ENCODE measurements at regions not wholly inside any gene's neighbourhood (a gene's known extent, or its start where the extent isn't known, plus 50 kb on each side); places are given as distances from the start of the nearest gene placed in this dataset.

DNA sequence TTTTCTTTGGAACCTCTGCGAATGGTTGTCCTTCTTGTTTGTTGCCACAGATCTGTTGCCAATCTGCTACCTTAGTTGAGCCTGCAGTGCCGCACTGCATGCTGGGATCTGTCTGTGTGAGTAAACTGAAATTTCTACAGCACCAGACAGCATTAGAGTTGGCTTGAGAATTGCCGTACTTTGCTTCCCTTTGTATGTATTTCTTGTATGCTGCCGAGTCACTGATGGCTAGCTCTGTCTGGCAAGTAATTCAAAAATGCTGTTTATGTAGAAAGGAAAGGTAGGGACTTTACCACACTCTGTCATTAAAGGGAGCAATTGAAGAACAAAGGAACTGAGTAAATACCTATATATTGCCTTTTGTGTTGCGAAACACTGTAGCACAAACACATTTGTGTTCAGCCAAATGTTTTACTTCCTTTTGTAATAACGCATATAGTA is 857.4 kb downstream of the USP25 start:
- H3K9me3 ChIP-seq (ENCODE audit: control insufficient read depth, low read length) = no peaks in the 10 kb centered on the region
- H3K4me1 ChIP-seq (ENCODE audit: control insufficient read depth in 1 of 2, insufficient read depth in 2 of 2, low read length in 2 of 2) = no peaks in the 10 kb centered on the region
- peak overlapping the region; percentile 45 to 84 for H3K4me3 ChIP-seq (ENCODE audit: low read length in 2 of 2)
- peak; percentile 55 for ATAC-seq (ENCODE audit: low FRiP score)
- no peaks in the 10 kb centered on the region for H3K36me3 ChIP-seq (ENCODE audit: control insufficient read depth in 1 of 2, insufficient read depth in 2 of 2, low read length in 1 of 2)
- DNase-seq = peak; percentile 52 to 75
- intact Hi-C loops (cut with DNase I) = loop anchor here in 1 of 2 donors (5.0 kb wide), 1 partner anchor 55 kb away; no protein-coding TSS in a partner anchor
- H3K27me3 ChIP-seq (ENCODE audit: control insufficient read depth in 1 of 2, insufficient read depth in 2 of 2, low read length in 1 of 2) = no peaks in the 10 kb centered on the region
- 8 to 10% methylated on average over 6 of the region's 6 CpGs for WGBS, 2 donors
- H3K27ac ChIP-seq (ENCODE audit: low read depth in 1 of 2, low read length in 2 of 2) = peak overlapping the region; percentile 8 to 28

DNA sequence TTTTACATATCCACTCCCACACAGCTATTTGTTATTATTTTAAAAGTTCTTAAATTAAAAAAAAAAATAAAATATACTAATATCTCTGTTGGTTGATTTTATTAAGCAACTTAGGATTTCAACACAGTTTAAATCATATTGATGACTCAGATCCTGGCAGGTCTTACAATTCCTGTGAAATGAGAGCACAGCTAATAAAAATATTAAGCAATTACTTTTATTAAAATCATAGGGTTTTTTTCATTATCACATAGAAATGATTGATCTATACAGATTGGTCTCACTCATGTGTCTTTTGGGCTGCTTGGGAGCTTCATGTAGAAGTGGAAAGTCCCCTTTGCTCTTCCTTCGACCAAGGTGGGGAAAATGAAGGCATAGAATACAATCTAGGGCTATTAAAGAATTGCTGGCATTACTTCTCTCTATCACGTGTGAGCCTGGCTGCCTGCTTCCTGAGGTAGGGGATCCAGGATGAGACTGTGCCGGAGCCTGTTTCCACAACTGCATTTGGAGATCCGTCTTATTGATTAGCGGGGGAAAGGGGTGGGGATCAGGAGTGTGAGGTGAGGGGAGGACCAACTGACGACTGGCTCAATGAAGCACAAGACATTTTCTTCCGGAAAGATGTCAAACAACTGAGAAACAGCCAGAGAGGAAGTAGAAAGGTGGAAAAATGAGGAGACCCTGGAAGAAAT is 858.0 kb downstream of the USP25 start:
- WGBS, 2 donors = 3 to 7% methylated on average over 7 of the region's 7 CpGs
- intact Hi-C loops (cut with DNase I) = loop anchor here in 1 of 2 donors (5.0 kb wide), 1 partner anchor 56 kb away; no protein-coding TSS in a partner anchor
- ATAC-seq (ENCODE audit: low FRiP score) (peak; percentile 62), DNase-seq (peak in 1 of 2 donors; percentile 61)
- Histone ChIP-seq H3K4me3 (ENCODE audit: low read length in 2 of 2) (peak overlapping the region; percentile 45 to 54), H3K36me3 (ENCODE audit: control insufficient read depth in 1 of 2, insufficient read depth in 2 of 2, low read length in 1 of 2) (no peaks in the 10 kb centered on the region), H3K4me1 (ENCODE audit: control insufficient read depth in 1 of 2, insufficient read depth in 2 of 2, low read length in 2 of 2) (no peaks in the 10 kb centered on the region), H3K9me3 (ENCODE audit: control insufficient read depth, low read length) (no peaks in the 10 kb centered on the region), H3K27ac (ENCODE audit: low read depth in 1 of 2, low read length in 2 of 2) (peak overlapping the region in 1 of 2 donors; percentile 52), H3K27me3 (ENCODE audit: control insufficient read depth in 1 of 2, insufficient read depth in 2 of 2, low read length in 1 of 2) (no peaks in the 10 kb centered on the region)

DNA sequence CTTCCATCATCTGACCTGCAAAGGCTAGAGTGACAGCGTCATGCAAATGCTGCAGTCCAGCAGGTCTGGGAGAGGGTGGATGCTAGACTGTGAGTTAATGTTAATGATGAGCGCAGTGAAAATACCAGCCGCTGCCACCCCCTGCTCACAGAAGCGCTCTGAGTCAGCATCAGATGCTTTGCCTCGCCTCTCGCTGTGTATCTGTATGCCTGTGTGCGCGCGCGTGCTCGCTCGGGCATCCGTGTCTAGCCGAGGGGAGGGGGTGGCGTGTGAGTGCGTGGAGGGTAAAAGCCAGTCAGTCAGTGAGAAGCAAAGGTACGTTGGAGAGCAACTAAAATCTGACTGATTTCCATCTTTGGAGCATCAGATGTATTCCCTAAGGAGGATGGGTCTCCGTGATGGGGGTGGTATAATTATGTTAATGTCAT is 858.7 kb downstream of the USP25 start:
- WGBS, 2 donors = 5 to 9% methylated on average over 18 of the region's 18 CpGs
- intact Hi-C loops (cut with DNase I) = loop anchor here in 1 of 2 donors (5.0 kb wide), 1 partner anchor 56 kb away; no protein-coding TSS in a partner anchor
- DNase-seq (peak; percentile 75 to 85), ATAC-seq (ENCODE audit: low FRiP score) (peak; percentile 87)
- Histone ChIP-seq H3K9me3 (ENCODE audit: control insufficient read depth, low read length) (no peaks in the 10 kb centered on the region), H3K27ac (ENCODE audit: low read depth in 1 of 2, low read length in 2 of 2) (no peak overlapping the region), H3K27me3 (ENCODE audit: control insufficient read depth in 1 of 2, insufficient read depth in 2 of 2, low read length in 1 of 2) (no peaks in the 10 kb centered on the region), H3K4me3 (ENCODE audit: low read length in 2 of 2) (peak overlapping the region; percentile 45 to 54), H3K4me1 (ENCODE audit: control insufficient read depth in 1 of 2, insufficient read depth in 2 of 2, low read length in 2 of 2) (no peaks in the 10 kb centered on the region), H3K36me3 (ENCODE audit: control insufficient read depth in 1 of 2, insufficient read depth in 2 of 2, low read length in 1 of 2) (no peaks in the 10 kb centered on the region)

DNA sequence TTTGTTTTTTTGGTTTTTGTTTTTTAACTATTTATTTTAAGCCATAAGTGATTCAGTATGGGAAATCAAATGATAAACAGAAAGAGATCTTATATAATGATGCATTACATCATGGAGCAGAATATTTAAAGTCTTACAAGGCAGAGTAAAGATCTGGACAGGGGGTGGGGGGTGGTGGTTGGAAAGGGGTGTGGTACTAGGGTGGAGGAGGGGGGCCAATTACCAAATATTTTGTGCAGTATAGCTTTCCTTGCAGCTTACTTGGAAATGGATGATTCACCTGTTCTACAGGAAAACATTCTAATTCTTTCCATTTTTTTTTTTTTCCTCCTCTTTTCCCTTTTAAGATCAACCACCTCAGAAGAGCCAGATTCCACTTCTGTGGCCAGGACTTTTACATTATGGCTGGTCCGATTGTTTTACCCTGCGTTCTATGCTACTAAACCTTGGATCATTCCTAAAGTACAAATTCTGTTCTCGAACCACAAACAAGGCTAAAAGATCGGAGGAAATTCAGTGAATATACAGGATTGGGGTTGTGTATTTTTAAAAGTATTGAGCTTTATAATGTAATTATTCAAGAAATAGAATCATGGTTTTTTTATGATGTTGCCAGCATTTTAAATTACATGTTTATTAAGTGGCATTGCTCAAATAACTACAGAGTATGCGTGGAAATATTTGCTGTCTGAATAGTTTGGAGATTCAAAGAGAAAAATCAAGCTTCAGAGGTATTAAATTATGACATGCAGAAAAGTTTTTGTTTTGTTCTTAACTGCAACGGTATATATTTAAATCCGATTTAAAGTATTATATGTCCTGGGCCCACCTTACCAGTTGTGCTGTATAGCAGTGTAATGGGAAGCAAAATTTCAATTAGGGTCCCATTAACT is 859.5 kb downstream of the USP25 start:
- Histone ChIP-seq H3K27me3 (ENCODE audit: control insufficient read depth in 1 of 2, insufficient read depth in 2 of 2, low read length in 1 of 2) (no peaks in the 10 kb centered on the region), H3K27ac (ENCODE audit: low read depth in 1 of 2, low read length in 2 of 2) (no peak overlapping the region), H3K4me1 (ENCODE audit: control insufficient read depth in 1 of 2, insufficient read depth in 2 of 2, low read length in 2 of 2) (no peaks in the 10 kb centered on the region), H3K9me3 (ENCODE audit: control insufficient read depth, low read length) (no peaks in the 10 kb centered on the region), H3K4me3 (ENCODE audit: low read length in 2 of 2) (no peak overlapping the region), H3K36me3 (ENCODE audit: control insufficient read depth in 1 of 2, insufficient read depth in 2 of 2, low read length in 1 of 2) (no peaks in the 10 kb centered on the region)
- WGBS, 2 donors = 79 to 84% methylated on average over 7 of the region's 7 CpGs
- DNase-seq = no peak
- intact Hi-C loops (cut with DNase I) = loop anchor here in 1 of 2 donors (5.0 kb wide), 1 partner anchor 57 kb away; no protein-coding TSS in a partner anchor
- ATAC-seq (ENCODE audit: low FRiP score) = no peak

DNA sequence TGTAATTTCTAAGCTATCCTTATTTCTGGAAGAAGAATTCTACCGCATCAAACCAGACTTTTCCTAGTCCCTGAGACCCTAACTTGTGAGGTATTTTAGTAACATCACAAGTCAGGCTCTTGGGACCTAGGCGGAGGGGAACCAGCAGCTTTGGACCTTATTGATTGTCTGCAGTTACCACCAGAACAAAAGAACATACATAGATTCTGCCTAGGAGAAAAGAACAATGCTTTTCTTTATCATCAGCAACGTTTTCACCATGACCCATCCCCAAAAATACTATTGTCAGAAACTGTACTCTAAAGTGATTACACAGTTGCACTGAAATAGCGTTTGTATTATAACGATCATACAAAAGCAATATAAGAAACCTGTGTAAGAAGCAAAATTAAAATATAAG is 860.4 kb downstream of the USP25 start:
- 91% methylated on average over 5 of the region's 5 CpGs for WGBS, 2 donors
- H3K9me3 ChIP-seq (ENCODE audit: control insufficient read depth, low read length) = no peaks in the 10 kb centered on the region
- H3K36me3 ChIP-seq (ENCODE audit: control insufficient read depth in 1 of 2, insufficient read depth in 2 of 2, low read length in 1 of 2) = no peaks in the 10 kb centered on the region
- no peak overlapping the region for H3K4me3 ChIP-seq (ENCODE audit: low read length in 2 of 2)
- H3K27ac ChIP-seq (ENCODE audit: low read depth in 1 of 2, low read length in 2 of 2) = no peak overlapping the region
- no peak for DNase-seq
- no peaks in the 10 kb centered on the region for H3K4me1 ChIP-seq (ENCODE audit: control insufficient read depth in 1 of 2, insufficient read depth in 2 of 2, low read length in 2 of 2)
- H3K27me3 ChIP-seq (ENCODE audit: control insufficient read depth in 1 of 2, insufficient read depth in 2 of 2, low read length in 1 of 2) = no peaks in the 10 kb centered on the region
- no peak for ATAC-seq (ENCODE audit: low FRiP score)
- intact Hi-C loops (cut with DNase I) = no loop called here

DNA sequence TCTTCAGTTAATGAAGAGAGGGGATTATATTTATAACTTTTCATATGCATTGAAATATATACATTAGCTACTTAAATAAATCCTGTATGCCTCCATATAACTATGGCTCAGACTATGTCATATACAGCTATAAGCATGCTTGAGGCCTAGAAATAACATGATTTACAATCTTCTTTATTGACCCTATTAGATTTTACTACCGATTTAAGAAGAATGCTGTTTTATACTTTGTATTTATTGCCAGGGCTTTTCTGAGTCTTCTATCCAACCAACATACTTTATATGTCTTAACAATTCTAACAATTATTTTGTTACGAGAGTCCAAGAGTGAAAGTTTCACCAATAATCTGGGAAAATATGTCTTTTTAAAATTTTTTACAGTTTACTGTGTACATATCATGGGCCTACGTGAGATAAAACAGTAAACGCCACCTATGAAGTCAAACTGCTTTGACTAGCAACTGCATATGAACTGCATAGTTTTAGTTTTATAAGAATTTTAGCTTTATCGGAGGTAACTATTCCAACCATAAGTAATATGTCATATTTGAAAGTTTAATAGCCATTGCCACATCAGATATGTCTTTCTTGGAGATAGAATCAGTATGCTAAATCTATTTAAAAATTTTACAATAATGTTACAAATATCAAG is 861.0 kb downstream of the USP25 start:
- no peaks in the 10 kb centered on the region for H3K4me1 ChIP-seq (ENCODE audit: control insufficient read depth in 1 of 2, insufficient read depth in 2 of 2, low read length in 2 of 2)
- no peak overlapping the region for H3K27ac ChIP-seq (ENCODE audit: low read depth in 1 of 2, low read length in 2 of 2)
- no peak overlapping the region for H3K4me3 ChIP-seq (ENCODE audit: low read length in 2 of 2)

DNA sequence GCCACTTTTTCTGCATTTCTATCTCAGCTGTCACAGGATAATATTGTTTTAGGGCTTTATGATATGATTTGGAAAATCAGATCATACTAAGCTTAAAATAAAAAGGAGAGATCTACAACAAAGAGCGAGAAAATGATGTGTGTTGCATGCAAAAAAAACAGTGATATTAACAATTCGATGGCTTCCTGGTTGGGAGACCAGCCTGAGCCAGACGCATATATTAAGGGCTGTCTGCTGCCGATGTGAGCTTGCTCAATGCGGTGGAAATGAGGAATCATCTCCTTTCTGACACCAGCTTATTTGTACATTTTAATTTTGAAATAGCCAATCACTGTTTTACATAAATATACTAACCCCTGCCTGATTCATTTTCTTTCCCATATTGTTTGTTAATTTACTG is 862.6 kb downstream of the USP25 start:
- no peaks in the 10 kb centered on the region for H3K36me3 ChIP-seq (ENCODE audit: control insufficient read depth in 1 of 2, insufficient read depth in 2 of 2, low read length in 1 of 2)
- 78 to 81% methylated on average over 5 of the region's 5 CpGs for WGBS, 2 donors
- no peak overlapping the region for H3K4me3 ChIP-seq (ENCODE audit: low read length in 2 of 2)
- H3K4me1 ChIP-seq (ENCODE audit: control insufficient read depth in 1 of 2, insufficient read depth in 2 of 2, low read length in 2 of 2) = no peaks in the 10 kb centered on the region
- H3K9me3 ChIP-seq (ENCODE audit: control insufficient read depth, low read length) = no peaks in the 10 kb centered on the region
- H3K27me3 ChIP-seq (ENCODE audit: control insufficient read depth in 1 of 2, insufficient read depth in 2 of 2, low read length in 1 of 2) = no peaks in the 10 kb centered on the region
- DNase-seq (no peak), ATAC-seq (ENCODE audit: low FRiP score) (no peak)
- H3K27ac ChIP-seq (ENCODE audit: low read depth in 1 of 2, low read length in 2 of 2) = no peak overlapping the region
- intact Hi-C loops (cut with DNase I) = no loop called here

More for the DNA sequence above, 861.0 kb downstream of the USP25 start:
- Histone ChIP-seq H3K9me3 (ENCODE audit: control insufficient read depth, low read length) (no peaks in the 10 kb centered on the region), H3K36me3 (ENCODE audit: control insufficient read depth in 1 of 2, insufficient read depth in 2 of 2, low read length in 1 of 2) (no peaks in the 10 kb centered on the region), H3K27me3 (ENCODE audit: control insufficient read depth in 1 of 2, insufficient read depth in 2 of 2, low read length in 1 of 2) (no peaks in the 10 kb centered on the region)
- WGBS, 2 donors = 91 to 93% methylated on average over 5 of the region's 5 CpGs
- intact Hi-C loops (cut with DNase I) = no loop called here
- DNase-seq (no peak), ATAC-seq (ENCODE audit: low FRiP score) (no peak)

DNA sequence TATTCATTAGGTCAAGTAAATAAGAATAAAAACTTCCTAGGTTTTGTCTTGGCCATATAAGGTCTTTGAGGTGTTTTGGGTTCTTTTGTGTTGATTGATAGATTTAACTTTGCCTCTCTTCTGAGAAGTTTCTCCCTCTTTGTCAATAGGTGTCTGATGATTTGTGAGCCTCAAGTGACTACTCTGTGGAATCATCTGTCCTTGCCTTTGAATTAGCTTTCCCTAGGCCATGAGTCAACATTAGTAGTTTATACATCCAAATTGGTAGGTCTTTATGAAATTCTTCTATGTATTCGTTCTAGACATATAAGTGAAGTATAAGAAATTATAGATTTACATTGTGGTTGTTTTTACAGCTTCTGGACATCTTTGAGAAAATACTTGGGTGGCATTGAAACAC is 864.4 kb downstream of the USP25 start:
- H3K36me3 ChIP-seq (ENCODE audit: control insufficient read depth in 1 of 2, insufficient read depth in 2 of 2, low read length in 1 of 2) = no peaks in the 10 kb centered on the region
- H3K27me3 ChIP-seq (ENCODE audit: control insufficient read depth in 1 of 2, insufficient read depth in 2 of 2, low read length in 1 of 2) = no peaks in the 10 kb centered on the region
- no peaks in the 10 kb centered on the region for H3K9me3 ChIP-seq (ENCODE audit: control insufficient read depth, low read length)
- intact Hi-C loops (cut with DNase I) = no loop called here
- no peak overlapping the region for H3K4me3 ChIP-seq (ENCODE audit: low read length in 2 of 2)
- no peak for DNase-seq
- no peak overlapping the region for H3K27ac ChIP-seq (ENCODE audit: low read depth in 1 of 2, low read length in 2 of 2)
- no peak for ATAC-seq (ENCODE audit: low FRiP score)
- no peaks in the 10 kb centered on the region for H3K4me1 ChIP-seq (ENCODE audit: control insufficient read depth in 1 of 2, insufficient read depth in 2 of 2, low read length in 2 of 2)
- WGBS, 2 donors = 87 to 90% methylated on average over 1 of the region's 1 CpG

All from aorta (tissue), 5 donors.